ENCODE measurements at regions not wholly inside any gene's neighbourhood (a gene's known extent, or its start where the extent isn't known, plus 50 kb on each side); places are given as distances from the start of the nearest gene placed in this dataset.

DNA sequence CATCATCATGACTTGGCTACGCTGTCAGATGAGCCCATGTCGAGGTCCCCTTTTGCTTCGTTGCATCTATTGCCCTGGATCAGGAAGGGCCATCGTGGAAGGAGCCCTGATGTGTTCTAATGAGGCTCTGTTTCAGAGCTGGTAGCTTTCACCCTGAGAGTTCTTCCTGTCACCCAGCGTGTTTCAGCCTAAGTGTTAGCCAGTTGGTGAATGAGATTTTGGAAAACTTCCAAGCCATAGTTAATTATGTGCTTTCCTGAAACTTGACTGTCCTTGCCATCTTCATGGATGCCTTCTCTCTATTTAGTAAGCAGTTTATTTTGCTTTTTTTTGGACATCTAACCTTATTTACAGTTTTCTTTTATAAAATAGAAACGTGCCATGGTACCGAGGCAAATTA is 1695.4 kb upstream of the WWC1 start:
- Histone ChIP-seq H3K4me1 (ENCODE audit: control insufficient read depth, insufficient read depth, low read length) (no peaks in the 10 kb centered on the region), H3K9me3 (replicated peaks; ENCODE audit: control insufficient read depth, insufficient read depth, low read length) (no peaks in the 10 kb centered on the region), H3K27me3 (replicated peaks in 1 of 2; ENCODE audit: control insufficient read depth in 2 of 2, insufficient read depth in 2 of 2, low read length in 1 of 2) (no peaks in the 10 kb centered on the region), H3K79me2 (ENCODE audit: control insufficient read depth, insufficient read depth, low read length) (no peaks in the 10 kb centered on the region), H4K20me1 (ENCODE audit: control insufficient read depth, insufficient read depth) (no peaks in the 10 kb centered on the region), H2AFZ (ENCODE audit: control insufficient read depth, low read depth, low read length) (no peak overlapping the region), H3K27ac (ENCODE audit: control insufficient read depth, insufficient read depth) (no peak overlapping the region), H3K9ac (ENCODE audit: control insufficient read depth, insufficient read depth, low read length) (no peak overlapping the region), H3K4me3 (no peak overlapping the region), H3K36me3 (ENCODE audit: control insufficient read depth in 2 of 2, insufficient read depth in 2 of 2, low read length in 1 of 2) (no peaks in the 10 kb centered on the region), H3K4me2 (ENCODE audit: control insufficient read depth, insufficient read depth) (no peak overlapping the region)
- ChIA-PET SMC1A (ENCODE audit: uncharacterized antibody, unreplicated experiment) (interaction anchor here (0.7 kb wide), 2 partner anchors 9 to 35 kb away, joined by 3 read pairs; no protein-coding TSS in a partner anchor), CTCF (no interaction called here), POLR2A (no interaction called here), RAD21 (ENCODE audit: unreplicated experiment) (no interaction called here)
- TF ChIP-seq RBBP5 (conservative IDR thresholded peaks at IDR 0.05) (no peak), MXI1 (IDR thresholded peaks at IDR 0.05; ENCODE audit: low read depth, low read length) (no peak), SMAD1 (IDR thresholded peaks at IDR 0.05; ENCODE audit: low read depth, partially characterized antibody) (no peak), TCF7 (IDR thresholded peaks at IDR 0.05; ENCODE audit: borderline replicate concordance) (no peak), SP1 (IDR thresholded peaks at IDR 0.05; ENCODE audit: low read depth, low read length) (no peak), ZNF274 (IDR thresholded peaks at IDR 0.05; ENCODE audit: insufficient read depth, insufficient read length) (no peak), RCOR1 (conservative IDR thresholded peaks at IDR 0.05; ENCODE audit: low read depth, low read length) (no peak)
- TF ChIP-seq, protein P1, sequence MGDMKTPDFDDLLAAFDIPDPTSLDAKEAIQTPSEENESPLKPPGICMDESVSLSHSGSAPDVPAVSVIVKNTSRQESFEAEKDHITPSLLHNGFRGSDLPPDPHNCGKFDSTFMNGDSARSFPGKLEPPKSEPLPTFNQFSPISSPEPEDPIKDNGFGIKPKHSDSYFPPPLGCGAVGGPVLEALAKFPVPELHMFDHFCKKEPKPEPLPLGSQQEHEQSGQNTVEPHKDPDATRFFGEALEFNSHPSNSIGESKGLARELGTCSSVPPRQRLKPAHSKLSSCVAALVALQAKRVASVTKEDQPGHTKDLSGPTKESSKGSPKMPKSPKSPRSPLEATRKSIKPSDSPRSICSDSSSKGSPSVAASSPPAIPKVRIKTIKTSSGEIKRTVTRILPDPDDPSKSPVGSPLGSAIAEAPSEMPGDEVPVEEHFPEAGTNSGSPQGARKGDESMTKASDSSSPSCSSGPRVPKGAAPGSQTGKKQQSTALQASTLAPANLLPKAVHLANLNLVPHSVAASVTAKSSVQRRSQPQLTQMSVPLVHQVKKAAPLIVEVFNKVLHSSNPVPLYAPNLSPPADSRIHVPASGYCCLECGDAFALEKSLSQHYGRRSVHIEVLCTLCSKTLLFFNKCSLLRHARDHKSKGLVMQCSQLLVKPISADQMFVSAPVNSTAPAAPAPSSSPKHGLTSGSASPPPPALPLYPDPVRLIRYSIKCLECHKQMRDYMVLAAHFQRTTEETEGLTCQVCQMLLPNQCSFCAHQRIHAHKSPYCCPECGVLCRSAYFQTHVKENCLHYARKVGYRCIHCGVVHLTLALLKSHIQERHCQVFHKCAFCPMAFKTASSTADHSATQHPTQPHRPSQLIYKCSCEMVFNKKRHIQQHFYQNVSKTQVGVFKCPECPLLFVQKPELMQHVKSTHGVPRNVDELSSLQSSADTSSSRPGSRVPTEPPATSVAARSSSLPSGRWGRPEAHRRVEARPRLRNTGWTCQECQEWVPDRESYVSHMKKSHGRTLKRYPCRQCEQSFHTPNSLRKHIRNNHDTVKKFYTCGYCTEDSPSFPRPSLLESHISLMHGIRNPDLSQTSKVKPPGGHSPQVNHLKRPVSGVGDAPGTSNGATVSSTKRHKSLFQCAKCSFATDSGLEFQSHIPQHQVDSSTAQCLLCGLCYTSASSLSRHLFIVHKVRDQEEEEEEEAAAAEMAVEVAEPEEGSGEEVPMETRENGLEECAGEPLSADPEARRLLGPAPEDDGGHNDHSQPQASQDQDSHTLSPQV (IDR thresholded peaks at IDR 0.05): no peak
- intact Hi-C loops (cut with micrococcal nuclease; ENCODE audit: unreplicated experiment) (no loop called here), in situ Hi-C loops (cut with MboI) (no loop called here)
- DNase-seq (ENCODE audit: low read depth, low spot score) (no peak), ATAC-seq (no peak), FAIRE-seq (no peak)
- under 1% methylated on average over 7 of the region's 7 CpGs for WGBS (ENCODE audit: insufficient coverage, insufficient replicate concordance, low lambda C conversion rate, missing lambda C conversion rate)
- no TSS peak for BruUV-seq (replicated peaks)

Measured in GM12878 (cell line).